GM19240 (cell line): ENCODE measurements at regions not wholly inside any gene's neighbourhood (a gene's known extent, or its start where the extent isn't known, plus 50 kb on each side); places are given as distances from the start of the nearest gene placed in this dataset.

ENCODE experiments used
- DNase-seq: peaks from one replicate; pipeline ENCODE4 v3.0.0; 2011; ENCODE audit warnings: low spot score; ENCODE audit not compliant: insufficient read length

GRCh38 chr22:27462190-27462589, 339.4 kb downstream of the MN1 start:
- no peak for DNase-seq

GRCh38 chr22:27463121-27463660, 338.4 kb downstream of the MN1 start:
- DNase-seq = no peak

GRCh38 chr22:27466229-27466628, 335.3 kb downstream of the MN1 start:
- DNase-seq = no peak

- DNase-seq = no peak
Measured at GRCh38 chr22:27466778-27467438, 334.6 kb downstream of the MN1 start.

GRCh38 chr22:27467711-27468110, 333.8 kb downstream of the MN1 start:
- no peak for DNase-seq

GRCh38 chr22:27468712-27469111, 332.8 kb downstream of the MN1 start:
- no peak for DNase-seq

GRCh38 chr22:27470169-27470772, 331.3 kb downstream of the MN1 start:
- no peak for DNase-seq

GRCh38 chr22:27472975-27473374, 328.6 kb downstream of the MN1 start:
- DNase-seq = no peak

GRCh38 chr22:27473533-27473932, 328.0 kb downstream of the MN1 start:
- no peak for DNase-seq

- DNase-seq = no peak
Measured at GRCh38 chr22:27474112-27474571, 327.4 kb downstream of the MN1 start.

- no peak for DNase-seq
Measured at GRCh38 chr22:27474711-27475547, 326.6 kb downstream of the MN1 start.

GRCh38 chr22:27475548-27475897, 326.0 kb downstream of the MN1 start:
- DNase-seq = no peak

GRCh38 chr22:27476318-27476717, 325.2 kb downstream of the MN1 start:
- no peak for DNase-seq

GRCh38 chr22:27476729-27477128, 324.8 kb downstream of the MN1 start:
- DNase-seq = no peak

GRCh38 chr22:27477171-27477570, 324.4 kb downstream of the MN1 start:
- no peak for DNase-seq

- DNase-seq = no peak
Measured at GRCh38 chr22:27480487-27480886, 321.1 kb downstream of the MN1 start.

- no peak for DNase-seq
Measured at GRCh38 chr22:27482402-27482801, 319.2 kb downstream of the MN1 start.

- DNase-seq = no peak
Measured at GRCh38 chr22:27483095-27483785, 318.3 kb downstream of the MN1 start.

- no peak for DNase-seq
Measured at GRCh38 chr22:27485842-27486241, 315.7 kb downstream of the MN1 start.

- no peak for DNase-seq
Measured at GRCh38 chr22:27487600-27488452, 313.7 kb downstream of the MN1 start.
